Fibroblast of the conjunctiva (primary cell): ENCODE measurements at regions not wholly inside any gene's neighbourhood (a gene's known extent, or its start where the extent isn't known, plus 50 kb on each side); places are given as distances from the start of the nearest gene placed in this dataset.

Experiments
- DNase-seq: peaks from one replicate; pipeline ENCODE4 v3.0.0-alpha.2; 2010; ENCODE audit warnings: low read depth

- no peak for DNase-seq
Measured at GRCh38 chr5:3142261-3143027, 391.0 kb upstream of the IRX2 start.

- no peak for DNase-seq
Measured at GRCh38 chr5:3140117-3140516, 388.6 kb upstream of the IRX2 start.

- DNase-seq: no peak
Measured at GRCh38 chr5:3139499-3139931, 388.0 kb upstream of the IRX2 start.

GRCh38 chr5:3131161-3131560 lies 379.7 kb upstream of the IRX2 start:
- DNase-seq: no peak

GRCh38 chr5:3129252-3129651 lies 377.8 kb upstream of the IRX2 start:
- no peak for DNase-seq

GRCh38 chr5:3127423-3127911 lies 376.0 kb upstream of the IRX2 start:
- DNase-seq: no peak

- no peak for DNase-seq
Measured at GRCh38 chr5:3126639-3127038, 375.2 kb upstream of the IRX2 start.

GRCh38 chr5:3124410-3124809 lies 372.9 kb upstream of the IRX2 start:
- DNase-seq: no peak

- no peak for DNase-seq
Measured at GRCh38 chr5:3123763-3124157, 372.3 kb upstream of the IRX2 start.

GRCh38 chr5:3122985-3123762 lies 371.7 kb upstream of the IRX2 start:
- DNase-seq: no peak

GRCh38 chr5:3122216-3122615 lies 370.7 kb upstream of the IRX2 start:
- DNase-seq: no peak

- DNase-seq: no peak
Measured at GRCh38 chr5:3121813-3122212, 370.3 kb upstream of the IRX2 start.

- DNase-seq: no peak
Measured at GRCh38 chr5:3120028-3120427, 368.6 kb upstream of the IRX2 start.

GRCh38 chr5:3119435-3119834 lies 368.0 kb upstream of the IRX2 start:
- no peak for DNase-seq

GRCh38 chr5:3118340-3118739 lies 366.9 kb upstream of the IRX2 start:
- DNase-seq: no peak

- DNase-seq: no peak
Measured at GRCh38 chr5:3116366-3116765, 364.9 kb upstream of the IRX2 start.

GRCh38 chr5:3114467-3114866 lies 363.0 kb upstream of the IRX2 start:
- no peak for DNase-seq

GRCh38 chr5:3110371-3110770 lies 358.9 kb upstream of the IRX2 start:
- DNase-seq: no peak

- no peak for DNase-seq
Measured at GRCh38 chr5:3107156-3107611, 355.7 kb upstream of the IRX2 start.

- DNase-seq: no peak
Measured at GRCh38 chr5:3105581-3105980, 354.1 kb upstream of the IRX2 start.

GRCh38 chr5:3105172-3105571 lies 353.7 kb upstream of the IRX2 start:
- no peak for DNase-seq

- no peak for DNase-seq
Measured at GRCh38 chr5:3104429-3105060, 353.1 kb upstream of the IRX2 start.
